Panc1 (cell line): ENCODE measurements at regions not wholly inside any gene's neighbourhood (a gene's known extent, or its start where the extent isn't known, plus 50 kb on each side); places are given as distances from the start of the nearest gene placed in this dataset.

ENCODE experiments used
- ATAC-seq: fragments of 200-7000 bp; cut with Tn5 transposase; 2 replicates; pipeline ENCODE4 v1.9.1; 2020; ENCODE audit warnings: mild to moderate bottlenecking, moderate library complexity
- BruUV-seq: library from RNA; stranded (reverse); fragments of 400-500 nt; replicated peaks from 2 replicates; lab custom pipeline; 2021; lab: Mats Ljungman, UMichigan
- CTCF ChIA-PET: fragments of 300-600 bp; sonication (Branson Sonifier 250); formaldehyde crosslinking; loops from one replicate; lab custom pipeline; 2022; ENCODE audit warnings: antibody characterized with exemption; lab: Charles Lee
- POLR2A ChIA-PET: fragments of 300-600 bp; sonication (Branson Sonifier 250); formaldehyde crosslinking; loops from one replicate; lab custom pipeline; 2022; ENCODE audit warnings: antibody characterized with exemption; lab: Charles Lee
- DNase-seq: peaks from one replicate; pipeline ENCODE4 v3.0.0-alpha.2; 2010; ENCODE audit warnings: low read depth, low spot score
- H3K27ac ChIP-seq: 2 replicates; pipeline ENCODE4 v1.5.1; 2011; ENCODE audit warnings: mild to moderate bottlenecking, low read length, inconsistent platforms
- H3K27me3 ChIP-seq: fragments of 200-500 bp; sonication (Bioruptor generic); 2 replicates; pipeline ENCODE4 v1.6.0; 2014; ENCODE audit warnings: low read length, inconsistent platforms; ENCODE audit not compliant: control insufficient read depth, insufficient read depth
- H3K36me3 ChIP-seq: fragments of 200-500 bp; sonication (Bioruptor generic); 2 replicates; pipeline ENCODE4 v1.5.1; 2014; ENCODE audit warnings: inconsistent platforms, mild to moderate bottlenecking, low read length, moderate library complexity; ENCODE audit not compliant: control insufficient read depth, insufficient read depth
- H3K4me1 ChIP-seq: 2 replicates; pipeline ENCODE4 v1.5.1; 2011; ENCODE audit warnings: inconsistent platforms, mild to moderate bottlenecking, low read length, moderate library complexity; ENCODE audit not compliant: control insufficient read depth, insufficient read depth
- H3K4me3 ChIP-seq, 2 experiments: 2 replicates each; pipeline ENCODE4 v1.5.1; 2011 to 2012; ENCODE audit warnings: low read depth in 2 of 2, low read length in 2 of 2, mild to moderate bottlenecking in 2 of 2, inconsistent platforms in 1 of 2, moderate library complexity in 1 of 2
- H3K9me3 ChIP-seq: fragments of 200-500 bp; sonication (Bioruptor generic); 2 replicates; pipeline ENCODE4 v1.5.1; 2014; ENCODE audit warnings: low read depth, mild to moderate bottlenecking, inconsistent platforms, low read length, moderate library complexity; ENCODE audit not compliant: control insufficient read depth, insufficient read depth
- POLR2AphosphoS5 ChIP-seq: IDR thresholded peaks from 2 replicates; pipeline ENCODE4 v1.6.1; 2012; ENCODE audit warnings: mild to moderate bottlenecking, low read depth, low read length, moderate library complexity
- SIN3A ChIP-seq: IDR thresholded peaks from 2 replicates; pipeline ENCODE4 v1.6.1; 2012; ENCODE audit warnings: low read depth, mild to moderate bottlenecking, low read length, moderate library complexity, borderline replicate concordance; ENCODE audit not compliant: insufficient read depth
- TCF7L2 ChIP-seq: IDR thresholded peaks from 2 replicates; pipeline ENCODE4 v1.6.1; 2011; ENCODE audit warnings: mild to moderate bottlenecking, low read depth, low read length, inconsistent platforms
- in situ Hi-C: cut with HindIII; loops from 2 replicates; pipeline ENCODE4 v1.10.0; 2016; ENCODE audit warnings: low sequenced_read_pairs, low pct_unique_long_range_greater_than_20kb
- intact Hi-C: fragments of 100-400 bp; cut with micrococcal nuclease; formaldehyde crosslinking; loops from one replicate; pipeline ENCODE4 v1.10.0; 2022; ENCODE audit not compliant: unreplicated experiment
- TF ChIP-seq, protein P1 (sequence below), 2 experiments: IDR thresholded peaks; 2 replicates each; pipeline ENCODE4 v1.6.1; 2011 to 2012; ENCODE audit warnings: low read depth in 2 of 2, control low read depth in 1 of 2, low read length in 1 of 2, mild to moderate bottlenecking in 1 of 2, moderate library complexity in 1 of 2; ENCODE audit not compliant: insufficient read depth in 1 of 2
- TF ChIP-seq, protein P2 (sequence below): fragments of 450-650 bp; IDR thresholded peaks from 2 replicates; pipeline ENCODE4 v1.5.1; 2017; ENCODE audit warnings: mild to moderate bottlenecking

DNA sequence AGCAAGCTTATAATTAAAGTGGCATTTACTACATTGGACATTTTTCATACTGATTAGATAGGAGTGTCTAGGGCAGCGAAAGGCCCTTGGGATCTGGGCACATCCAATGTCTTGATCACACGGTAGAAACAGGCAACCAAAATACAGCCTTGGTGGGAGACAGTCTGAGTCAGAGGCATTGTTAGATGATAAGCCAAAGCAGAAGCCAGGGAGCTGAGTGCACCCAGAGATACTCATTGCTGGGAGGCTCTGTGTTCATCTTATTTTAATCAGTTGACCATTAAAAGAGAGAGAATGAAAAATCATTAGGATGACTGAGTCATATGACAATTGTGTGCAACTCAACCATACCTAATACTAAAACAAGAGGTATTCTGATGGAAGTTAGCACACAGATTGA is 109.5 kb downstream of the LCA5 start:
- H3K9me3 ChIP-seq: no peaks in the 10 kb centered on the region
- intact Hi-C loops: no loop called here
- no peak for ATAC-seq
- H3K27me3 ChIP-seq: peaks cover 2% of the 10 kb centered on the region; the same call in 1 of the 2 replicates
- BruUV-seq: no TSS peak
- H3K4me1 ChIP-seq: no peaks in the 10 kb centered on the region
- in situ Hi-C loops: no loop called here
- no peak overlapping the region for H3K27ac ChIP-seq
- no peaks in the 10 kb centered on the region for H3K36me3 ChIP-seq
- no peak for DNase-seq
- TF ChIP-seq POLR2AphosphoS5: no peak
- no peak for TF ChIP-seq TCF7L2
- TF ChIP-seq SIN3A: no peak
- ChIA-PET CTCF (no interaction called here), POLR2A (no interaction called here)
- no peak overlapping the region for H3K4me3 ChIP-seq

DNA sequence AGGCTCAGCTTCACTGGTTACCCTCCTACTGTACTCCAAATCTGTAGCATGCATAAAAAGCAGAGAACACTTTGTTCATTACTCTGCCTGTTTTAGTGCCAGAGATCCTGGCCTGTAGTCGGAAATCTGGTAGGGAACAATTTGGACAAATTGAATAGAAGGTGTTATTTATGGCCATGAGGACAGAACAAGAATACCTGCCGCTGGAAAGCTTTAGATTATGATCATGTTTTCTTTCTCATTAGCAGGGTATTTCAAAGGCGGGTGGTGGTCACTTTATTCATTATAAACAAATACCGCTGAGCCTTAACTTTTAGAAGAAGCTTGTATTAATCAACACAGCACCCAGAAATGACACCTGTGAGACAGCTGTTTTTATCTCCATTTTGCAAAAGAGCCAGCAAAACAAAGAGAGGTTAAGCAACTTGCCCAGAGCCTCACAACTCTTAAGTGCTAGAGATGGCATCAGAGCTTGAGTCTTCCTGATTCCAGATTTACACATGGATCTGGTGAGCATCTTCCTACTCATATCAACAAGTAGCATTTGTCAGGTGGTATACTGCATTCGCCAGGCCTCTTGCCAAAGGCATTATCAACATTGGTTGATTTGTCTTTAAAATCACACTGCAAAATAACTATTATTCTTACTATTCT is 110.5 kb downstream of the LCA5 start:
- no peak for DNase-seq
- in situ Hi-C loops (no loop called here), intact Hi-C loops (no loop called here)
- no peaks in the 10 kb centered on the region for H3K36me3 ChIP-seq
- H3K9me3 ChIP-seq: no peaks in the 10 kb centered on the region
- no TSS peak for BruUV-seq
- ChIA-PET CTCF (interaction anchor here (0.6 kb wide), 1 partner anchor 14 kb away, joined by 3 read pairs; no protein-coding TSS in a partner anchor), POLR2A (no interaction called here)
- no peak overlapping the region for H3K27ac ChIP-seq
- H3K4me3 ChIP-seq: no peak overlapping the region
- ATAC-seq: no peak
- H3K27me3 ChIP-seq: peaks cover 2% of the 10 kb centered on the region; the same call in 1 of the 2 replicates
- H3K4me1 ChIP-seq: no peaks in the 10 kb centered on the region
- TF ChIP-seq TCF7L2 (no peak), POLR2AphosphoS5 (no peak), SIN3A (no peak)
- TF ChIP-seq, protein P1, sequence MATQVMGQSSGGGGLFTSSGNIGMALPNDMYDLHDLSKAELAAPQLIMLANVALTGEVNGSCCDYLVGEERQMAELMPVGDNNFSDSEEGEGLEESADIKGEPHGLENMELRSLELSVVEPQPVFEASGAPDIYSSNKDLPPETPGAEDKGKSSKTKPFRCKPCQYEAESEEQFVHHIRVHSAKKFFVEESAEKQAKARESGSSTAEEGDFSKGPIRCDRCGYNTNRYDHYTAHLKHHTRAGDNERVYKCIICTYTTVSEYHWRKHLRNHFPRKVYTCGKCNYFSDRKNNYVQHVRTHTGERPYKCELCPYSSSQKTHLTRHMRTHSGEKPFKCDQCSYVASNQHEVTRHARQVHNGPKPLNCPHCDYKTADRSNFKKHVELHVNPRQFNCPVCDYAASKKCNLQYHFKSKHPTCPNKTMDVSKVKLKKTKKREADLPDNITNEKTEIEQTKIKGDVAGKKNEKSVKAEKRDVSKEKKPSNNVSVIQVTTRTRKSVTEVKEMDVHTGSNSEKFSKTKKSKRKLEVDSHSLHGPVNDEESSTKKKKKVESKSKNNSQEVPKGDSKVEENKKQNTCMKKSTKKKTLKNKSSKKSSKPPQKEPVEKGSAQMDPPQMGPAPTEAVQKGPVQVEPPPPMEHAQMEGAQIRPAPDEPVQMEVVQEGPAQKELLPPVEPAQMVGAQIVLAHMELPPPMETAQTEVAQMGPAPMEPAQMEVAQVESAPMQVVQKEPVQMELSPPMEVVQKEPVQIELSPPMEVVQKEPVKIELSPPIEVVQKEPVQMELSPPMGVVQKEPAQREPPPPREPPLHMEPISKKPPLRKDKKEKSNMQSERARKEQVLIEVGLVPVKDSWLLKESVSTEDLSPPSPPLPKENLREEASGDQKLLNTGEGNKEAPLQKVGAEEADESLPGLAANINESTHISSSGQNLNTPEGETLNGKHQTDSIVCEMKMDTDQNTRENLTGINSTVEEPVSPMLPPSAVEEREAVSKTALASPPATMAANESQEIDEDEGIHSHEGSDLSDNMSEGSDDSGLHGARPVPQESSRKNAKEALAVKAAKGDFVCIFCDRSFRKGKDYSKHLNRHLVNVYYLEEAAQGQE (IDR thresholded peaks at IDR 0.05; ENCODE audit: insufficient read depth in 1 of 2, low read depth in 2 of 2, low read length in 1 of 2): no peak
- TF ChIP-seq, protein P2, sequence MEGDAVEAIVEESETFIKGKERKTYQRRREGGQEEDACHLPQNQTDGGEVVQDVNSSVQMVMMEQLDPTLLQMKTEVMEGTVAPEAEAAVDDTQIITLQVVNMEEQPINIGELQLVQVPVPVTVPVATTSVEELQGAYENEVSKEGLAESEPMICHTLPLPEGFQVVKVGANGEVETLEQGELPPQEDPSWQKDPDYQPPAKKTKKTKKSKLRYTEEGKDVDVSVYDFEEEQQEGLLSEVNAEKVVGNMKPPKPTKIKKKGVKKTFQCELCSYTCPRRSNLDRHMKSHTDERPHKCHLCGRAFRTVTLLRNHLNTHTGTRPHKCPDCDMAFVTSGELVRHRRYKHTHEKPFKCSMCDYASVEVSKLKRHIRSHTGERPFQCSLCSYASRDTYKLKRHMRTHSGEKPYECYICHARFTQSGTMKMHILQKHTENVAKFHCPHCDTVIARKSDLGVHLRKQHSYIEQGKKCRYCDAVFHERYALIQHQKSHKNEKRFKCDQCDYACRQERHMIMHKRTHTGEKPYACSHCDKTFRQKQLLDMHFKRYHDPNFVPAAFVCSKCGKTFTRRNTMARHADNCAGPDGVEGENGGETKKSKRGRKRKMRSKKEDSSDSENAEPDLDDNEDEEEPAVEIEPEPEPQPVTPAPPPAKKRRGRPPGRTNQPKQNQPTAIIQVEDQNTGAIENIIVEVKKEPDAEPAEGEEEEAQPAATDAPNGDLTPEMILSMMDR: no peak
